B cell (primary cell): ENCODE measurements at regions not wholly inside any gene's neighbourhood (a gene's known extent, or its start where the extent isn't known, plus 50 kb on each side); places are given as distances from the start of the nearest gene placed in this dataset.

Experiments used
- EZH2 ChIP-seq: IDR thresholded peaks from 2 replicates; pipeline ENCODE4 v1.6.1; 2012; ENCODE audit warnings: borderline replicate concordance, low read depth, mild to moderate bottlenecking, moderate library complexity, low read length; ENCODE audit not compliant: insufficient read depth, poor library complexity, severe bottlenecking
- TF ChIP-seq, protein P1 (sequence below): fragments of 200-600 bp; IDR thresholded peaks from one replicate; pipeline ENCODE4 v1.8.0; 2022; ENCODE audit warnings: antibody characterized with exemption, mild to moderate bottlenecking

DNA sequence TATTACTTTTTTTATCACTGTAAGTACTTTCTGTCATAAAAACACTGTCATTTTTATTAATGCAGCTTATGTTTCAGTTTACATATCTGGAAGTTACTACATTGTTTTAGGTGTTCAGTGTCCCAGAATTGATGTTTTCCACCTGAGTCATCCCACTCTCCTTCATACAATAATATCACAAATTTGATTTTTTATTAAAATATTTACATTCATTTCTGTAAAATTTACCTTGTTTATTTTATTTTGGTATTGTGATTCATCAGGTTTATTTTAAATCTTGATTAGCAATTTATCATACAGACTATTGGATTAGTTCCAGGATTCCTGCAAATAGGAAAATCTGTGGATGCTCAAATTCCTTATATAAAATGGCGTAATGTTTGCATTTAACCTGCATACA lies 1662.9 kb downstream of the SUCLG1 start:
- no peak for TF ChIP-seq EZH2
- TF ChIP-seq, protein P1, sequence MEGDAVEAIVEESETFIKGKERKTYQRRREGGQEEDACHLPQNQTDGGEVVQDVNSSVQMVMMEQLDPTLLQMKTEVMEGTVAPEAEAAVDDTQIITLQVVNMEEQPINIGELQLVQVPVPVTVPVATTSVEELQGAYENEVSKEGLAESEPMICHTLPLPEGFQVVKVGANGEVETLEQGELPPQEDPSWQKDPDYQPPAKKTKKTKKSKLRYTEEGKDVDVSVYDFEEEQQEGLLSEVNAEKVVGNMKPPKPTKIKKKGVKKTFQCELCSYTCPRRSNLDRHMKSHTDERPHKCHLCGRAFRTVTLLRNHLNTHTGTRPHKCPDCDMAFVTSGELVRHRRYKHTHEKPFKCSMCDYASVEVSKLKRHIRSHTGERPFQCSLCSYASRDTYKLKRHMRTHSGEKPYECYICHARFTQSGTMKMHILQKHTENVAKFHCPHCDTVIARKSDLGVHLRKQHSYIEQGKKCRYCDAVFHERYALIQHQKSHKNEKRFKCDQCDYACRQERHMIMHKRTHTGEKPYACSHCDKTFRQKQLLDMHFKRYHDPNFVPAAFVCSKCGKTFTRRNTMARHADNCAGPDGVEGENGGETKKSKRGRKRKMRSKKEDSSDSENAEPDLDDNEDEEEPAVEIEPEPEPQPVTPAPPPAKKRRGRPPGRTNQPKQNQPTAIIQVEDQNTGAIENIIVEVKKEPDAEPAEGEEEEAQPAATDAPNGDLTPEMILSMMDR: no peak
